Middle frontal gyrus (tissue), 1 donor: ENCODE measurements at regions not wholly inside any gene's neighbourhood (a gene's known extent, or its start where the extent isn't known, plus 50 kb on each side); places are given as distances from the start of the nearest gene placed in this dataset.

ENCODE experiments used
- DNase-seq: peaks from one replicate; pipeline ENCODE4 v3.0.0-alpha.2; 2015; ENCODE audit warnings: low spot score; ENCODE audit errors: extremely low spot score

DNA sequence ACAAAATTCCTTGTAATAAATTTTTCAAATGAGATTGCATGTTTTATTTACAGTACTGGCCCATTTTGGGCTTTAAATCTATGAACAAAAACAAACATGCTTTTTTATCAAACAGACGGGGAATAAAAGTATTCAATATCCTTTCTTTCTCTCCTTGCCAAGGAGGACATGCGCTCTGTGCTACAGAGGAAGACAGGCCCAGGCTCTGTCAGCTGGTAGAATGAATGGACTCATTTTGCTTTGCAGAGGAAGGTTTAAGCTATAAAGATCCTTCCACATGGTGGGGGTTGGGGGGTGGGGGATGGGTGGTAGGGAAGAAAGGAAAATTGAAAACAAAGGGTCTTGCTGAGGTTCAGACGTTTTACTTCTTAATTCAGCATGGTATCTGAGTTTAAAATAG lies 575.6 kb downstream of the INSC start:
- DNase-seq = no peak

DNA sequence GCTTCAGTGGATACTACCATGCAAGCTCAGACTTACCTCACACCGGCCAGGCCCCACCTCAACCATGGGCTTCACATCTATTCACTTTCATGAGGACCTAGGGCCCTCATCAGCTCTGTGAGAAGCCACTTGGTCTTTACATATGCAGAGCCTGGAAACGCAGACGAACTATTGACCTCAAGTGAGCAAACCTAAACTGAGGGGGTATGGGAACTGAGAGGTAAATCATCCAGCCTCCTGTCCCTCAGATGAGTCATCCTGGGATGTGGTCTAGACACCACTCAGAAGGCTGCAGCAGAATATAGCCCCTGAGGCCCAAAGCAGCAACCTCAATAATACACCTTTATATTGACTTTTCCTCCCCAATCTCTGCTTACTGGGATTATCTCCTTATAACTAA lies 578.0 kb downstream of the INSC start:
- no peak for DNase-seq

DNA sequence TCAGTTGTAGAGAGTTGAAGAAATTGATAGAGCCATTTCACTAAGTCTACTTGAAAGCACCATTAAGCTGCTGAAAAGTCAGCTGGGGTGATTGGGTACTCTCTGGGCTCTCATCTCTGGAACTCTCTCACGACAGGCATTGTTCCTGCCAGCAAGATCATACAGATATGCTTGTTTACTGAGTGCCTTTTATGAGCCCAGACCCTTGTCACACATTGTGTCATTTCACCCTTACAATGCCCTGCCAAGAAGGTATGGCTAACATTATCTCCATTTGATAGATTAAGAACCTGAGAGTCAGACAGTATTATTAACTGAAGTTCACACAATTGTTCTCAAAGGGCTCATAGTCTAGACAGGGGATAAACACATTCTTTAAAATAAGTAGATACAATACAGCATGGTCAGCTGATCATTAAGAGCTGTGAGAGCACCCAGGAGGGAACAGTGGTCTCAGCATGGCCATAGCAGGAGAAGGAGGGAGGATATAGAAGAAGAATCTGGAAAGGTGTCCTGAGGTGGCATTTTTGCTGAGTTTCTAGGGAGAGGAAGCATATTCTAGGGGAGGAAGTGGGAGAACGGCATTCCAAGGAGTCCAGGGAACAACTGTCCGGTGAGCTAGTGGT lies 580.5 kb downstream of the INSC start:
- DNase-seq = no peak

DNA sequence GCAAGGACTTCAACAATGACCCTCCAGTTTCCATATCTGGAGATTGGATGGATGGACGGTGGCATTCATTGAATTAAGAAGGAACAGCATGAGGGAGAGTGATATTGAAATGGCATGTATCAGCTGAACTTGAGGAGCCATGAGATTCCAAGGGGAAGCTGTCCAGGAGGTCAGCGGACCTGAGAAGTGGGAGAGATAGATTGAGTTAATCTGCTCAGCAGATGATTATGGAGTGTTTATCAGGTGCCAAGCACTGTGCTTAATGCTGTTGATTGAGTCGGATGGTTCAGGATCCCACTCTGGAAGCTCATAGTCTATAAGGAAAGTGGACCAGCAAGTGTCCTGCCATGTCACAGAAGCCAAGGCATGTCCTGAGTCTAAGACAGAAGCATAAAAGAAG lies 581.3 kb downstream of the INSC start:
- no peak for DNase-seq

DNA sequence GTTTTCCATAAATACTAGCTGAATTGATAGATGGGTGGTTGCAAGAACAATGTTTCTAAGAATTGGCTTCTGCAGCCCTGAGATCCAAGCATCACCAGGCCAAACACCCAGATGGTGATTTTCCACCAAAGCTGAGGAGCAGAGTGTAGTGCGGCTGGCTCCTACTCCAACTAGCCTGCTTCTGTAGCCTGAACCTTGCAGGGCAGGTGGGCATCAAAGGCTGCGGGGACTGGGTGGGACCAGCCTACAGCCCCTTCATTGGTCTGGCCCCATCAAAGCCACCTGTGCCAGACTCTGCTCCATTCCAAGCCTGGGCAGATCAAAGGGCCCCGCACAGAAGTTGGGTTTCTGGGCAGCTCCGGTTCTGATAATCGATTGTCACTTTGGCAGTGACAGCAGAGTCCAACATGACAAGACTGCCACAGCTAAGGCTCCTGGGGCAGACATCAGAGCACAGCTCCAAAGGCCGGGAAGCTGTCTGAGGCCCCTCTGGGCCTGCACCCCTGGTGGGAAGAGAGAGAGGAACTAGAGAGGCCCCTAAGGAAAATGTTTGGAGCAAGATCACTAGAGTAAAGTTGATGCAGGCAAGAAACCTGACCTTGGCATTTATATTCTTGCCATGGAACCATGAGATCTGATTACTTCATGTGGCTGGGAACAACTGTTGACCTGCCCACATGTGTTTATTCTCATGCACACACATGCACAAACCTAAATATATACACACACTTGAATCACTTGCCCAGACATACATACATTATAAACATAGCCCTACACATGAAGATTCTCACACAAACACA lies 582.9 kb downstream of the INSC start:
- DNase-seq = no peak

DNA sequence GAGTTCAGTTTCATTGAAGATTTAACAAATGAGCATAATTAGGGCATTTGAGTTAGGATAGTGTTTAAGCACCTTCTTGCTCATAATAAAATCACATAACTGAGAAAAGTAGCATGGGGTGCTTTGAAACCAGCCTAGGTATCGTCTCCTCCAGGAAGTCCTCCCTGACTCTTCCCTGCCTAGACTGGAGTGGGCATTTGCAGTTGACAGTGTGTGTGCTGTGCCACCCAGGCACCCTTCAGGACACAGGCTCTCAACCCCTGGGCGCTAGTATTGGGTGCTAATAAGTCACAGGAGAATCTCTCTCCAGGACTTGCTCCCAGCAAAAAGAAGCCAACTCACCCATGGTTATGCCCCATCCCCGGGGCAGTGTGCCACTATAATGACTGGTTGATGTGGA lies 584.1 kb downstream of the INSC start:
- no peak for DNase-seq

DNA sequence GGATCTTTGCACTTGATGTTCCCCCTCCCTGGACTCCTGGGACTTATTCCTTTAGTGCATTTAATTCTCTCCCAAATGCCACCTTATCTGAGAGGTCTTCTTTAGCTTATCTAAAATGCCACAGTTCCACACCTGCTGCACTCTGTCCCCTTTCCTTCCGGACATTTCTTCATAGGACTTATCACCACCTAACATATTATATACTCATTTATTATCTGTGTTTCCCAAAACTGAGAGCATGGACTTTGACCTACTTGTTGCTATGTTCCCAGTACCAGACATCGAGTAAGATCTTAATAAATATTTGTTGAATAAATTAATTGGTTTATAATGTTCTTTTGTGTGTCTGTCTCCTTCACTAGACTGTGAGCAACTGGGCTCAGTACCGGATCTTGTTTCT lies 585.3 kb downstream of the INSC start:
- no peak for DNase-seq

DNA sequence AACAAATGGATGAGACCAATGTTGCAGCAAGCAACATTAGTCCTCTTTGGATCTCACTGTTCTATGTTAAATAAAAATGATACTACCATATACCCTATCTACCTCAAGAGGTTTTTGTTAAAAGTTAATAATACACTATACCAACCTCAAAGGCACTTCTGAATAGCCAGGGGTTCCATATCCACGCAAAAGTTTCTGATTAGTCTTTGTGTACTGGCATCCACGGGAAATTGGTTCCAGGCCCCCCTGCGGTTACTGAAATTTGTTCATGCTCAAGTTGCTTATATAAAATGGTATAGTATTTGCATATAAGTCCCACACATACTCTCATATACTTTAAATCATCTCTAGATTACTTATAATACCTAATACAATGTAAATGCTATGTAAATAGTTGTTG lies 585.7 kb downstream of the INSC start:
- DNase-seq = no peak

DNA sequence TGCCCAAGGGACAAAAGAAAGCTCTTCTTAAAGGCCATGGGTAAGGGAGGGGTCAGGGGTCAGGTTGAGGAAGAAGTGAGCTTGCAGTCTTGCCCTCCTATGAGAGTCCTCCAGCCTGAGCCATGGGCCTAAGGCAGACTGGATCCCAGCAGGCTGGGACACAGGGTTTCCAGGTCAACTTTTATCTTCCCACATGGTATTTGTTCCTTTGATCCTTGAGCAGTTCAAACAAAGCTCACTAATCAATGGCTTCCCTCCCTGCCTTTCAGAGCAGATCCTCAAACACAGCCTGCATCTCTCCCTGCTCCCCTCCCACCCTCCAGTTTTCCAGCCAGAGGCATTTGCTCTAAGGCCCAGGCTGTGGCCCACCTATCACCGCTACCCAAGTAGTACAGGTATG lies 589.3 kb downstream of the INSC start:
- DNase-seq = no peak

DNA sequence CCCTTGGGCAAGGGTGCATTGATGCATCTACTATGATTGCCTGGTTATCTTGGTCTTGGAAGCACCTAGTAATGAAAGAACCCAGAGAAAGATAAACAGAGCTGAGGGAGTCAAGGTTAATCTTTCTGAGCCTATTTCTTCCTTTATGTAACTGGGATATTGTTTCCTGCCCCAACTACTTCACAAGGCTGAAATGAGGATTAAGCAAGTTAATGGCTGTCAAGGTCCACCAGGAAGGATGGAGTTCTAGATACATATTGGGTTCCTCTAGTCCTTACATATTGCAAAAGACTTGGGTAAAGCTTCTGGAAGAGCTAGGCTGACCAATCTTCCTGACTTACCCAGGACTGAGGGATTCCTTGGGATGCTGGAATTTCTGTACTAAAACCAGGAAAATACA lies 589.8 kb downstream of the INSC start:
- DNase-seq = no peak

DNA sequence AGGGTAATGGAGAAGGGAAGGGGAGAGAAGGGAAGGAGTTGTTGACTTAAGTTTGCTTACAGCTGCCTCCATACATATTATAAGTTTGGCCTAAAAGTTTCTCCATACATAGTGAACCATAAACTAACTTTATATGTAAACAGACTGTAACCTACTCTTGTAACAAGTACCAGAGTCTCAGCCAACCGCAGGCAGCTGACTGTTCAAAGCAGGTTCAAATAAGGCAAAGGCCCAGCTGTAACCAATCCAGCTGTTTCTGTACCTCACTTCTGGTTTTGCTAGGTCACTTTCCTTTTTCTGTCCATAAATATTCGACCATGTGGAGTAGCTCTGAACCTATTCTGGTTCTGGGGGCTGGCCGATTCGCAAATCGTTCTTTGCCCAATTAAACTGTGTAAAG lies 591.2 kb downstream of the INSC start:
- no peak for DNase-seq

DNA sequence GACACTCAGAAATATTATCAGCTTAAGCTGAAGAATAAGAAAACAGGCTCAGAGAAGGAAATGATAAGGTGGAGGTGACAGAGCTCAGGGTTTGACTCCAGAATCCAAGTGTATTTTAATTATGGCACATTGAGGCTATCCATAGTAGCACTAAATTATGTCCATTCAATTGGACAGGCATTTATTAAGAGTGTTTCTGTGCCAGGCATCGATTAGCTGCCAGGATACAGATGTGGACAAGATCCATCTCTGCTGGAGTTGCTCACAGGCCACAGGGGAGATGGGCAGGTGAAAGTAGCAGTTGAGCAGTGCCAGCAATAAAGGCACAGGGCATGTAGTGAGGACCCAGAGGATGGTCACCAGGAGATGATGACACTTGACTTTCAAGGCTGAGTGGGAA lies 592.5 kb downstream of the INSC start:
- no peak for DNase-seq

DNA sequence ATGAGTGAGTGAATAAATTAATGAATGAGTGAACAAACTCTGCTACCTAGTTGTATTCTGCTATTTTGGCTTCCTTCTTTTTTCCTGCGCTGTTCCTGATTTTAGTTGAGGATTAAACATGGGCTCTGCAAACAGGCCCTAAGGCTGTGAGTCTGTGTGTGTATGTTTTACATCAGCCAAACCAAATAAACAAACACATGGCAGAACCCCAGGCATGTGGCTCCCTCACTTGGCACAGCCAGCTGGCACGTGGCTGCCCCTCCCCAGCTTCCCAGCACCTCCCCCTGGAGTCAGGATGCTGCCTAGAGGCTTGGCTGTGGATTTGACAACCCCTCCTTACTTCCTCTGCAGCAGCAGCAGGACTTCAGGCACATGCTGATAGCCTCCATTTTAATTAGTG lies 593.2 kb downstream of the INSC start:
- no peak for DNase-seq

DNA sequence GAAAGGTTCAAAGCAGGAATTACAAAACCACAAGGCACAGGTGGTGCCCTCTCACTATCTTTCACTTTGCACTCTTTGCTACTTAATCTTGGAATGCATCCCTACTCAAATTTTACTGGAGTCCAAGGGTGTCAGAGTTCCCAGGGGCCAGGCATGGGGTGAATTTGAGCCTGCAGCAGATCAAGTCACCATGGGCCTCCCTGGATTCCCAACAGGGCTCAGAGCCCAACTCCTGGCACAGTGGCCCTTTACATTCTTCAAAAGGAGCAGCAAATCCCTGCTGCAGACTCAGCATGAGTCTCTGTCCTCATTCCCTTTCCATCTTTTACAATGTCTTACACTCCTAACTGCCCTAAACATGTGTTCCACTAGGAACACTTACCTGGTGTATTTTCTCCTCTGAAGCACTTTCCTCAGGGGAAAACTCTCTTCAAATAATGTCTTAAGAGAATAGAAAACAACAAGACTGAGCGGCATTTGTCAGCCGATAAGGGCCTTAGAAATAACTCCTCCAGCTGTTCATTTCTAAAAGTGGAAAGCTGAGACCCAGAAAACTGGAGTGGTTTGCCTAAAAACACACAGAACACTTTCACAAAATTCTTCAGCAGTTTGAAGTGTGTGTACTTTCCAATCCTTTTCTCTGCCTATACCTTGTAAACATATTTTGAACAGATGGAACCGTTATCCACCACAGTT lies 596.0 kb downstream of the INSC start:
- peak; percentile 13 for DNase-seq

DNA sequence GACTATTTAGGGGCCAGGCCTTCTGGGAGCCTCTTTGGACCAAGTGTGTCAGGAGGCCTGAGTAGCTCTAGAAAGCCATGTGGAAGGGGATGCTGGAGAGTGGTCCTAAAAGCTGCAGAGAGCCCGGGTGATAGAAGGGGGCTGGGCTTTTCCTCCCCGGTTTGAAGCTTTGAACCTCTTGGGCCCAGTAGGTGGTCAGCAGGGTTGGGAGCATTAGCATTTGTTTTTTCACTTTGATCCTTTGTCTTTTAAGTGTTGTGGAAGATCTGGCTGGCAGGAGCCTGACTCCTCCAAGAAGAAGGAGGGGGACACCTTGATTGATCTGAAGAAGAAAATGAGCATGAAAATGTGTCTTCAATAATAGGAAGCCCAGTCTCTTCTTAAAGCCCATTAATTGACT lies 596.6 kb downstream of the INSC start:
- no peak for DNase-seq

DNA sequence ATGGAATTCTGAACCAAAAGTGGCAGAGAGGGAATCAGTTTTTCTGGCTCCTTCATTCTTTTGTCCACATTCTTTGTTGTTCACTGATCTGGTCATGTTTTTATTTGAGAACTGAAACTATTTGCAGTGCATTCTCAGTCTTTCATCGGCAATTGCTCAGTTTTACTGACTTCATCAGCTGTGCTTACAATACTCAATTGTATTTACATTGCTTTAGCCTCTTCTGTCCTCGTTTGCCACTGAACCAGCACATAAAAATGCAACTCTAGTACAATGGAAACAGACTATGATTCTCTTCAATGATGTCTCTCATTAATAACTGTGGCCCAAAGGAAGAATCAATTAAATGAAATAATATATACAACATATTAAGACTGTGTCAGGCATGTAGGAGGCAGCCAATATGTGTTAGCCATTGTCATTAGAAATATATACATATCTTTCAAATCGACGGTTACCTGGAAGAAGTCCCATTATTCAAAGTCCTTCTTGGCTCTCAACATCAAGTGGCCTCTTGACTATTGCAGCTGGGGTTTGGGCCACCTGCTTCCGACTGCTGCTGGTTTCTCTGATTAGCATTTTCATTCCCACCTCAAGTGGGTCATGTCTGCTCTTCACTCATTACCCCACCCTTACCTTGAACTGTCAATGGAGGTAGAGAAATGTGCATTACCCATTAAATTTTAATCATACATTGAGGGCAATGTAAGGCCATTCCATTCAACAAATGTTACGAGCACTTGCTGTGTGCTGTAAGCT lies 600.1 kb downstream of the INSC start:
- DNase-seq = no peak

DNA sequence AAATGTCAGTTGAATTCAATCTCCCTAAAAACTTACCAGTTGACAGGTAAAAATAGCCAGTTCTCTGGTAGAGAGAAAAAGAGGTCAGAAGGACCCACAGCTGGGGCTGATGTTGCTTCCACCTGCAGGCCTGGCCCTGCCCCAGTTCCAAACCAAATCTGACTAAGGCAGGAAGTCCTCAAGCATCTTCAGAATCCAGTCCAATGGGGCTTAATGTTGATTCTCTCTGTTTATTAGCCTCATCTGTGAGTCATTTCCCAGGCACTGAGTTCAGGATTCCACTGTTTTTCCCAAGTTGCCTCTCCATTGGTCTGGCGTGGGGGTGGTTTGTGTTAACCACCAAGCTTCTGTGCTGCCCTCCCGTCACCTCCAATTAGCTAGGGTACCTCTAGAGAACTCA lies 601.8 kb downstream of the INSC start:
- no peak for DNase-seq

DNA sequence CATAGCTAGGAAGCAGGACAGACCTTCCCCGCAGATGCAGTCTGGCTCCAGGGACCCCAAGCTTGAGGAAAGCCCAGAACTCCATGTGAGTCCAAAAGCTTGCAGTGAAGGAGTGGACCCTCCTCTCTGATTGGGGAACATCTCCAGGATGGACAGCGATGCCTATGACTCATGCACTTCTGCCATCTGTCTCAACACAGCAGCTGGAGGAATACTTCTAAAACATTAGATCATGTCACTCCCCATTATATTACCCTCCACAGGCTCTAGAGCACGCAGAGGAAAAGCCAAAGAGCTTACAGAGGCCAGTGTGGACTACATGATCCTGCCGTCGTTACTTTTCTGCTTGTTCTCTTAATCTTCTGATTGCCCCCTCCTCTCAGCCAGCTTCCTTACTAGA lies 605.7 kb downstream of the INSC start:
- no peak for DNase-seq

DNA sequence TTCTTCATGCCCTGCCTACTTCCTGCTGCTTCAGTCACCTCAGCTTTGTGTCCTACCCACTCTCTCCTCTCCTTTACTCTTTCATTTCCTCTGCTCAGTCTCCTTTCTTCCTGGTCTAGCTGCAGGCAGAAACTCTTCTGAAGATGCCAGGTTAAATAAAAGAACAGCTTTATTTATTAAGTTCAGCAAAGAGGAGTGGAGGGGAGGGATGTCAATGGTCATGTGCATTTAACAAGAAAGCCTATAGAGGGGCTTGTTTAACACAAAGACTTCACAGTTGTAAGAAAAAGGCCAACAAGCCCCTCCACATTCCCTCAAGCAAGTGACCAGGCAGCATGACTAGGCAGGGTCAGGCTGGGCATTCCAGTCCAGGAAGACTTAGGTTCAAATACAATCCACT lies 609.2 kb downstream of the INSC start:
- DNase-seq = no peak

DNA sequence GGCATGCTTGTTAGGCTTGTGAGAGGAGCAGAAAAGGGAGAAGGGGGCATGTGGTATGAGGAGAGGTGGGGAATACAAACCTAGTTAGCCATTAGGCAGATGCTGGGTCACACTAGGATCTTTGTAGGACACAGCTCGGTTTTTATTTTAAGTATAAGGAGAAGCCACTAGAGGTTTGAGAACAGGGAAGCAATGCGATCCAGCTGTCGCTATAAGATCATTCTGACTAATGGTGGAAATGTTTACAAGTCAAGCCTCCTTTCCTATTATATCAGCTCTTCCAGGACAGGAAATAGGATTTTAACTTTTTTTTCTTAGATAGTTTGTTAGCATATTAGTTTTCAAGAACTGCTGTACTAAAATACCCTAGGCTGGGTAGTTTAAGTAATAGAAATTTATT lies 609.9 kb downstream of the INSC start:
- no peak for DNase-seq

DNA sequence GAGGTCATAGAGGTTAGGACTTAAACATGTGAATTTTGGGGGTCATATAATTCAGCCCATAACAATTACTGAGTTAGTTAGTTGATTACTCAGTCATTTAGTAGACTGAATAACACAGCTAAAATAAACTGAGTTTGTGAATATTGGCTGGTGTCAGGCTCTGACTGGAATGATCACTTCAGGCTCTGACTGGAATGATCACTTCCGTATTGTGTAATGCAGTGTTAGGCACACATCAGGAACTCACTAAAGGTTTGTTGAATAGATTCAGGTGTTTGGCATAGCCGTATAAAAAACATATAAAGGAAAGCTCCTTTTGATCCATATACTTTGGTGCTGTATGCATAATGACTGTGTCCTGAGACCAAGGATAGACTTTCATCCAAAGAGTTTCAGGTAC lies 610.5 kb downstream of the INSC start:
- DNase-seq = no peak

DNA sequence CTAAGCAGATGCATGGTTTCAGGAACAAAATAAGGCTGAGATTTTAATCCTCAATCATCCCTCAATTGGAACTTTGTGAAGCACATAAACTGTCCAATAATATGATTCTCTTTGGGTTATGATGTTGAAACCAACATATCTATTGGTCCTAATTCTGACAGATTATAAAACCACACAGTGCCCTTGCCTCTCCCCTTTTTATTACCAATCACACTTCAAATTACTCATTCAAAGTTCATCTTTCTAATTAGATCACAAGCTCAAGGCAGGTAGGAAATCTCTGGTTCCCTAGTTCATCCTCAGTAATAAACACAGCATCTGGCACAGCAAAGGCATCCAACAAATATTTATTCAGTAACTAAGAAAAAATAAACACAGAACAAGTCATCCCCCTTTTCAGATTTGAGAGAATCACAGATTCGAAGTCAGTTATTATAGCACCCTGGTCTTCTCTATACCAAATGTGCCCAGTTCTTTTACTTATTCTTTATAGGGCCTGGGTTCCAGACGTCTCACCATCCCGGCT lies 611.6 kb downstream of the INSC start:
- DNase-seq = no peak
